Activated naive CD4-positive, alpha-beta T cell treated with anti-CD3 and anti-CD28 coated beads, Interleukin-2, amount 50 U/mL, for 24 hours (primary cell): ENCODE measurements at regions not wholly inside any gene's neighbourhood (a gene's known extent, or its start where the extent isn't known, plus 50 kb on each side); places are given as distances from the start of the nearest gene placed in this dataset.
A peak's percentile ranks its signal among the peaks of the same experiment; 100 is the strongest.

Experiments used
- H3K27ac Mint-ChIP-seq: one replicate; pipeline ENCODE4 v1.8.0; 2021; ENCODE audit warnings: mild to moderate bottlenecking, mixed read lengths
- H3K27me3 Mint-ChIP-seq: one replicate; pipeline ENCODE4 v1.8.0; 2021; ENCODE audit warnings: mixed read lengths
- H3K36me3 Mint-ChIP-seq: one replicate; pipeline ENCODE4 v1.8.0; 2021; ENCODE audit warnings: mixed read lengths
- H3K4me1 Mint-ChIP-seq: one replicate; pipeline ENCODE4 v1.8.0; 2021; ENCODE audit warnings: mixed read lengths
- H3K4me3 Mint-ChIP-seq: one replicate; pipeline ENCODE4 v1.8.0; 2021; ENCODE audit warnings: mild to moderate bottlenecking, mixed read lengths
- H3K9me3 Mint-ChIP-seq: one replicate; pipeline ENCODE4 v1.8.0; 2021; ENCODE audit warnings: mixed read lengths

DNA sequence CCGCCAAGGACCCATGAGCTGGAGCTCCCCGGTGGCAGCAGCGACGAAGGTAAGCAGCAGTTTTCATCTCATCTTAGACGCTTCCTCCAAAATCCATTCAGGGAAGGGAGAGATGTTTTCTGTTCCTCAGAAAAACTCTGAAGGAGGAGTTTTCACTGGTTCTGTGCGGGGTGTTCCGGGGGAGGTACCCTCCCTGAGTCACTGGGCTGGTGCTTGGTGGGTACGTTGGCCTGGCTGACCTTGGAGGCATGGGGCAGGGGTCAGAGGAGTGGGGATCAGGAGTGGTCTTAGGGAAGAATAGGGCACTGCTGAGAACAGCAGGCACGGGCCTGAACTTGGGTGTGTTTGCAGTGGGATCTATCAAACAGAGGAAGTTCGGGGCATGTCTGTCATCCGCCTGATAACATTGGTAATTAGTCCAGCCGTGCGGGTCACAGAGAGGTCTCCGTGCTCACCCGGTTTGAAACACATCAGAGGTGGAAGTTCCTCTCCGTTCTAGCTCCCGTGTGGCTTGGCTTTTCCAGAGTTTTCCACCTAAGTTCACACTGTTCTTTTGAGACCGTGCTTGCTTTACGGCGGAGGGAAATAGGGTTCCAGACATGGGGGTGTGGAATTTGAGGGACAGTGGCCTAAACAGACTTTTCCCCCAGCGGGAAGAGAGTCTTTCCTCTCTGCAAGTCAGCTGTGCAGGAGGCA, 59.6 kb upstream of the CIBAR2 start:
- Mint-ChIP-seq H3K4me1 (no peaks in the 10 kb centered on the region), H3K9me3 (no peaks in the 10 kb centered on the region), H3K36me3 (no peaks in the 10 kb centered on the region), H3K27me3 (peaks cover 38% of the 10 kb centered on the region), H3K27ac (no peak overlapping the region), H3K4me3 (no peak overlapping the region)

DNA sequence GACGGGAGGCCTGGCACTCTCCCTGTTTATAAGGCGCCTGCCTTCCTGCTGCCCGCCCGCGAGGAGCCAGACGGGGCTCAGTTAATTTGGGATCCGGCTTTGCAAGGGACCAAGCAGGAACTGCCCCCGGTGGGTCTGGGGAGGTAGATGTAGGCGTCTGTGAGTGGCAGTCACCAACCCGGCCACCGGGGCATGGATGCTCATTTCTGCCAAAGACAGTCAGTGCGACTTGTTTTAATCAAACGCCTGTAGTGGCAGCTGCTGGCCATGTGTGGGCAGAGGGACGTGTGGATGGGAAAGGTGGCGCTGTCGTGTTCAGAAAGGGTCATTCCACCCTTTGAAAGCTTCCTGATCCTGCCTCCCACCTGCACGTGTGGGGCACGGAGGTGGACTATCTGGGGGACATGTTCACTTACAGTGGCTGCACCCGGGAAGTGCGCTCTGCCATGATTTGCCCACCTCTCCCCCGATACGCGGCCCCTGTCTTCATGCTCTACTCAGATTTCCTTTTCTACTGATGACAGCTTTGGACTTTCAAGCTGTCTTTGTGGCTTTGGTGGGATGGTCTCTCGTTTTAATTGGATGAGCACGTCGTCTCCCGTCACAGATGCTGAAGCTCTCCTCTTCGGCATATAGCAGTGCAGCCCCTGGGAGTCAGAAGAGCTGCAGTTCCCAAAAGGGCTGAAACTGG, 60.3 kb upstream of the CIBAR2 start:
- Mint-ChIP-seq H3K9me3 (no peaks in the 10 kb centered on the region), H3K4me1 (no peaks in the 10 kb centered on the region), H3K4me3 (no peak overlapping the region), H3K36me3 (no peaks in the 10 kb centered on the region), H3K27me3 (peaks cover 42% of the 10 kb centered on the region), H3K27ac (no peak overlapping the region)

DNA sequence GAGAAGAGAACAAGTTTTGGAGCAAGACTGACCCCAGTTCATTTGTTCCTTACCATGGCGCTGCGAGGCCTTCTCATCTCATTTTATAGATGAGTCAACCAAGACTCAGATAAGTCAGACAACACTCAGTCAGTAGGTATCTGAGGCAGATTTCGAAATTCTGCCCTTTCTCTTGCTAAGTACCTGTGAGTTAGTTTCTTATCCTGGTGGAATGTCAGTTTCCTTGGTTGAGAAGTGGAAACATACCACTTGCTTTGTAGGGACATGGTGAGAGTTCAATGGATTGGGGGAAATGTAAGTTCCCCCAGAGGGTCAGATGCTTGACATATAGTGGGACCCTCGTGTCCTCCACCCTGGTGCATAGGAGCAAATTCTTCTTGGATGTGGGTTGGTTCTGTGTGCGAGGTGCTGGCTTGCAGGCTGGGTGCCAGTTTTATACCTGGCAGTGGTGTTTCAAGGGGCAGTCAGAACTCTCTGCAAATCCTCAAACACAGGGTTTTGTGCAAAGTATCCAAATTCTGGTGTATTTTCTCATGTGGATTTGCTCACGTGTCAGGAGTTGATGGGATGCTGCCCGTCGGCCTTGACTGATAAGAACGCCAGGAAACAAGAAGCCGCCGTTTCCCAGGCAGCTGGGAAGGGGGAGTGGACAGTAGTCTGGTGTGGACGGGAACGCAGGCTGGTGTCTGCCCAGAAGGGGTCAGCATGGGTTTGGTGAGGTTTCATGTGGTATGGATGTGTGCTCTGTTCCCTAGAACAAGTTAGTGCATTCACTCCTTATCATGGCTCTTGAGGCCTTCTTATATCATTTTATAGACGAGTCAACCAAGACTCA, 61.1 kb upstream of the CIBAR2 start:
- Mint-ChIP-seq H3K4me3 (no peak overlapping the region), H3K27ac (no peak overlapping the region), H3K27me3 (peaks cover 44% of the 10 kb centered on the region), H3K36me3 (no peaks in the 10 kb centered on the region), H3K9me3 (no peaks in the 10 kb centered on the region), H3K4me1 (no peaks in the 10 kb centered on the region)

DNA sequence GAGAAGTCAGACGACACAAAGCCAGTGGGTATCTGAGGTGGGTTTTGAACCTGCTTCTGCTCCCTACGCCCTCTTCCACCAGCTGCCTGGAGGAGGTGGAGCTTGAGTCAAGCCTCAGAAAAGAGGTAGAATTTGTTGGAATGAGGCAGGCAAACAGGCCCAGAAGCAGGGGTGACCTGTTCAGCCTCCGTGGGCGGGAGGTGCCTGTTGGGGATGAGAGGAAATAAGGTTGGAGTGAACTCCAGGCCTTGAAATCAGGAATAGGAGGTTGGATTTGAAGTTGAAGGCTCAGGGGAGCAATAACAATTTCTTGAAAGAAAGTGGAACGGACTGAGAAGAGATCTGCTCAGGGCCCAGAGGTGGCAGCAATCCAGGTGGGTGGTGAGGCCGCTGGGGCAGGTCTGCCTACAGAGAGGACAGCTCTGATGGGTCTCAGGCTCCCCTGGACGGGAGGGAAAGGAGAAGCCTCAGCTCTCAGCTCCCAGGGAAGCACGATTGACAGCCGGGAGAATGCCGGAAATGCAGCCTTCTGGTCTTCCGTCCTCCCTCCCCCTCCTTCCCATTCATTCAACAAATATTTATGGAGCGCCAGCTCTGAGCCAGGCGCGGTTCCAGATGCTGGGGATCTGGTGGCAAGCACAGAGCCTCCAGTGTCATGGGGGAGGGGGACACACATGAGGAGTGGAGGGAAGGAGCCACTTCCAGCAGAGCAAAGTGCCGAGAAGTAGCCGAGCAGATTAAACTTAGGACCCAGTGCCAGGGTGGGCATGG, 61.9 kb upstream of the CIBAR2 start:
- Mint-ChIP-seq H3K27me3 (peaks cover 44% of the 10 kb centered on the region), H3K4me1 (no peaks in the 10 kb centered on the region), H3K9me3 (no peaks in the 10 kb centered on the region), H3K4me3 (no peak overlapping the region), H3K36me3 (no peaks in the 10 kb centered on the region), H3K27ac (no peak overlapping the region)

DNA sequence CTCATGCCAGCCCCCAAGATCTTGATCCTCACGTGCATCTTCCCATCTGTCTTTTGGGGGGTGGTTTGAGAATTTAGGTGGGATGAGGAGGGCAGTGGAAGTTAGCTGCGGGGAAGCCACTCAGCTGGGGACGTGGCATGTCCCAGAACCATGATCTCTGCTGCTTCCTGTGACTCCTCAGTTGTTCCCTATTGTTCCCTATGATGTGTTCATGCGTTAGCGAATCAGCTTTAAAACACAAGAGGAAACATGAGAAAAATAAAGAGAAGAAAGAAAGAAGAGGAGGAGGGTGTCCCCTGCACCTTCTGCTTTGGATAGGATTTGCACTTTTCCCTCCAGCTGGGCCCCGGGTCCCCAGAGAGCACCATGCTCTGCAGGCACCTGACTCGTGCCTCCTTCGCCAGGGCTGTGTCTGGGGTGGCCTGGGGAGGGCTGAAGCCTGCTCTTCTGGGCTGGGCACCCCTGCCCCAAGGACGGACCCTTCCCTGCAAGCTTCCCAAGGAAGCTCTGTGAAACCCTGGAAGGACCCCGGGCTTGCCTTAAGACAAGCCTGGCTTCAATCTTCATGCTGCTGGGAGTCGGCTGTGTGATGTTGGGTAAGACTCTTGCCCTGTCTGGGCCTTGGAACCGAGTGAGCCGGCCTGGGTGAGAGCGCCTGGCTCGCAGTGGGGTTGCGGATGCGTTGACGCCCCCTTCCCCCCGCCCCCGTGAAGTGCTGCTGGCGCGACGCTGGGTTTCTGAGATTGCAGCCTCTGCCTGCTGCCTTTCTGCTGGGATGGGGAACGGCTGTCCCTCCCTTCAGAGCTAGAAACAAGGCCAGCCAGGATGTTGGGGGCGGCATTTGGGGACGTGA, 62.8 kb upstream of the CIBAR2 start:
- H3K27ac Mint-ChIP-seq, result no peak overlapping the region
- peaks cover 44% of the 10 kb centered on the region for H3K27me3 Mint-ChIP-seq
- no peaks in the 10 kb centered on the region for H3K9me3 Mint-ChIP-seq
- no peaks in the 10 kb centered on the region for H3K4me1 Mint-ChIP-seq
- H3K36me3 Mint-ChIP-seq, result no peaks in the 10 kb centered on the region
- H3K4me3 Mint-ChIP-seq, result no peak overlapping the region

DNA sequence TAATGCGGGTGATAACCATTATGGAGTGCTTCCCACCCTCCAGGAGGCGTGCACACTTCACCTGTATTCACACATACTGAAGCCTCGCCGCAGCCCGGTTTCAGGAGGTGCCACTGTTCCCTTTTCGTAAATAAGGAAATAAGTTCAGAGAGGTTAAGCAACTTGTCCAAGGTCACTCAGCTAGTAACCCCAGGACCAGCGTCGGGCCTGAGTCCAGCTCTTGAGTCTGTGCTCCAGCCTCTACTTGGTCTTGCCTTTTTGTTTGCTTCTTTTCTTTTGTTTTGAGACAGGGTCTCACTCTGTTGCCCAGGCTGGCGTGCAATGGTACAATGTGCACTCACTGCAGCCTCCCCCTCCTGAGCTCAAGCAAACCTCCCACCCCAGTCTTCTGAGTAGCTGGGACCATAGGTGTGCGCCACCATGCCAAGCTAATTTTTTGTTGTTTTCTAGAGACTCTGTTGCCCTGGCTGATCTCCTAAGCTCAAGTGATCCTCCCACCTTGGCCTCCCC, 63.5 kb upstream of the CIBAR2 start:
- H3K36me3 Mint-ChIP-seq, result no peaks in the 10 kb centered on the region
- no peak overlapping the region for H3K27ac Mint-ChIP-seq
- no peak overlapping the region for H3K4me3 Mint-ChIP-seq
- no peaks in the 10 kb centered on the region for H3K4me1 Mint-ChIP-seq
- H3K27me3 Mint-ChIP-seq, result peaks cover 44% of the 10 kb centered on the region
- H3K9me3 Mint-ChIP-seq, result no peaks in the 10 kb centered on the region

DNA sequence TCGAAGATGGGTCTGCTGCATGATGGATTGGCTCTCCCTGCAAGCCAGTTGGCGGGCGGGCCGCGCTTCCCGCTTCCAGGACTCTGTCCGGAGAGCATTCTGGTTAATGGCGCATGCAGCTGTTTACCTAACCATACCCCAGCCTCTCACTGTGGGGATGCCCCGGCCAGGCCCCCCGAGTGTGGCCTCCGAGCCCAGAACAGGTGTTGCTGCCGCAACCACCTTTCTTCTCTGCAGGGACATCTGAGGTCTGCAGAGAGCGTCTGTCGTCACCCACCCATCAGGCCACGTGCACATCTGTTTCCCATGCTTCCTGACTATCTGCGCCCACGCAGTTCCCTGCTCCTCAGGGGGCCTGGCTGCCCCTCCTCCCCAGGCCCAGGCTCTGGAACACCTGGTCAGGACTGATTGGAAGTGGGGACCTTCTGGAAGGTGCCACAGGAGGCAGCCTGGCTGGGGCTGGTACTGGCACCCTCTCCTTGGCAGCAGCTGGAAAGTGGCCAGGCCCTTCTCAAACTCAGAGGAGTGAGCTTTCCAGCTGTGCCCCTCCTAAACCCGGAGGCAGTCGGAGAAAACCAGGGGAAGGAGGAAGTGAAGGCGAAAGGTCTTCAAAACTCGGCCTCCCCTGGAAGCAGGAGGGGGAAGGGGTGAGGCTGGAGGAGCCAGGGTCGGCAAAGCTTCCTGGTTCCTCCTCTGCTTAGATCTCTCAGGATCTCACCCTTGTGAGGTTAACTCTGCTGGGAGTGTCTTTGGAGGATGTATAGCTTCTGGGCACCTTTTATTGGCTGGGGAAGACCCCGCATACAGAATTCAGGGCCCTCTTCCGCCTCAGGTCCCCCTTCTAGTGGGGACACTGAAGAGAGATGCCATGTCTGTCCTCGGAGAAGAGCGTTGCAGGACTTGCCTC, 64.5 kb upstream of the CIBAR2 start:
- peaks cover 35% of the 10 kb centered on the region for H3K27me3 Mint-ChIP-seq
- no peaks in the 10 kb centered on the region for H3K4me1 Mint-ChIP-seq
- no peak overlapping the region for H3K27ac Mint-ChIP-seq
- no peaks in the 10 kb centered on the region for H3K36me3 Mint-ChIP-seq
- H3K9me3 Mint-ChIP-seq, result no peaks in the 10 kb centered on the region
- no peak overlapping the region for H3K4me3 Mint-ChIP-seq

DNA sequence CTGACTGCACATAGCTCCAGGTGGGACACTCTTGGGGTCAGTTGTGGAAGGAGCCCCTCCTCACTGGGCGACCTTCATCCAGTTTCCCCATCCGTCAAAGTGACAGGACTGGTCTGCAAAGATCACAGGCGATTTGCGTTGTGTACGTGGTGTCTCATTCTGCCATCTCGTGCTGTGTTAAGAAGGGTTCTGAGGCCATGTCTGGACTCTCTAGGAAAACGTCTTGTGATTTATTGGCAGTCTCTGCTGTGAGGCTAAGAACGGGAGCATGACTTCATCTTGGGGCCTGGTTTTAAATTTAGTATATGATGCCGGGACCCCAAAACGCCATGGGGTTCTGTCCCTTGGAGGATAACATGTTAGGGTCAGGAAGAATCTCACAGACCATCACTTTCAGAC, 65.2 kb upstream of the CIBAR2 start:
- Mint-ChIP-seq H3K27me3 (peaks cover 29% of the 10 kb centered on the region), H3K4me3 (no peak overlapping the region)

DNA sequence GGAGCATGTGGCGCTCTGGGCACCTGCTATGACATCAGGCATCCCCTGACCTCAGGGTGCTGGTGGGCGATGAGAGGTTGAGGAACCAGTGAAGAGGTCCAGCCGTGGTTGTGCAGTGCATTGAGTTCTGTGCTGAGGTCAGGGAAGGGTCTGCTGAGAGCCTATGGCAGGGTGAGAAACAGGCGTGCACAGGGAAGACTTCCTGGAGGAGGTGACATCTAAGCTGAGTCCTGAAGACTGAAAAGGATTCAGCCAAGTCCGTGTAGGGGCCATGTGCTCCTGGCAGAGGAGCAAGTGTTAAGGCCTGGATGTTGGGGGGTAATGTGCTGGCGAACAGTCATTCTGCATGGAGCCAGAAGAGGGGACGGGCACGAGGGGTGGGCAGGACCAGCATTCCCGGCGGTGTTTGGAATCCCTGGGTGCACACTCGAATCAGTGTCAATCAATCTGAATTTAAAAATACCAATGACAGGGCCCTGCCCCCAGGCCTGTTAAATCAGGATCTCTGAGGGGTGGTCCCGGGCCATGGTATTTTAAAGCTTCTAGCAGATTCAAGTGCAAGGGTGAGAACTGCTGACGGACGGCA, 65.8 kb upstream of the CIBAR2 start:
- Mint-ChIP-seq H3K4me3 (no peak overlapping the region), H3K4me1 (no peaks in the 10 kb centered on the region), H3K27me3 (peaks cover 27% of the 10 kb centered on the region), H3K9me3 (no peaks in the 10 kb centered on the region), H3K27ac (peak overlapping the region; percentile 23), H3K36me3 (no peaks in the 10 kb centered on the region)

More for the DNA sequence above, 65.2 kb upstream of the CIBAR2 start:
- no peaks in the 10 kb centered on the region for H3K36me3 Mint-ChIP-seq
- no peaks in the 10 kb centered on the region for H3K4me1 Mint-ChIP-seq
- H3K9me3 Mint-ChIP-seq, result no peaks in the 10 kb centered on the region
- H3K27ac Mint-ChIP-seq, result no peak overlapping the region

DNA sequence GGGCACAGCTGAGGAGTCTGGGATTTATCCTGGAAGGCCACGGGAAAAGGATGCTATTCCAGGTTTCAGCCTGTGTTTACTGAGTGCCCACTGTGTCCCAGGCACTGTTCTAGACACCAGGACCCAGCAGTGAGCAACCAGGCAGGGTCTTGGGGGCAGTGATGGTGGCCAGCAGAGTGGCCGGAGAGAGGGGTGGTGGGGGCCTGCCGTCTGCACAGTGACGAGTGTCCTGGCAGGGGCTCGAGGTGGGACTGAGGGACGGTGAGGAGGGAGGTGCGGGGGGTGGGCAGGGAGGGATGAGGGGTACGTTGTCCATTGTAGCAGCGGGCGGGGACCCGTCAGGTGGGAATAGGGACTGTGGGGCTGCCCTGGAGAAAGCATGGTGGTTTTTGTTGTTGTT, 66.3 kb upstream of the CIBAR2 start:
- Mint-ChIP-seq H3K4me3 (no peak overlapping the region), H3K9me3 (no peaks in the 10 kb centered on the region), H3K4me1 (no peaks in the 10 kb centered on the region), H3K27ac (no peak overlapping the region), H3K36me3 (no peaks in the 10 kb centered on the region), H3K27me3 (peaks cover 23% of the 10 kb centered on the region)

DNA sequence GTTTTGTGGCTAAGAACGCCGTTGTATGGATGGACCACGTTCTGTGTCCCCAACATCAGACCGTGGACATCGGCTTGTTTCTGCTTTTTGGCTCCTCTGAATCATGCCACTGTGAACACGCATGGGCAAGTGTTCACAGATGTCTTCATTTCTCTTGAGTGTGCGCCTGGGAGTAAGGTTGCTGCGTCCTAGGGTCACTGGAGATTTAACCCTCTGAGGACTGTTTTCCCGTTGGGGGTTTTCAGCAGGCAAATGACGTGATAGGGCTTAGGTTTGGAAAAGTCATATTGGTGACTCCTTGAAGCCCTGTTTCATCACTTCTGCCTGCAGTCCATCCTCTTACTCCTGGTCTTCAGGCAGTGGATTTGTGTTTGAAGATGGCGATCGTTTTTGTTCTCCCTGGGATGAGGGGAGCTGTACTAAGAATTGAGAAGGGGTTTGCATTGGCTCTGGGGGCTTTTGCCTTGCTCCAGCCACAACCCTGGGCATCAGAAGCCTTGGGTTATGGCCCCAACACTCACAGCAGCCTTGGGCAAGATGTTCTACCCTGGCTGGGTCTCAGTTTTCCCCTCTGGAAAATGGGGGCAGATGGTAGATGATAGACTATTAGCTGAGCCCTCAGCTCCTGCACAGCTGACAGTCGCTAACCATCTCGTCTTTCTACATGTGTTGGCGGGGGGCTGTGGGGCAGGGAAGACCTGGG, 67.2 kb upstream of the CIBAR2 start:
- Mint-ChIP-seq H3K36me3 (peaks cover under 1% of the 10 kb centered on the region), H3K9me3 (no peaks in the 10 kb centered on the region), H3K4me3 (no peak overlapping the region), H3K27me3 (peaks cover 18% of the 10 kb centered on the region), H3K27ac (no peak overlapping the region), H3K4me1 (no peaks in the 10 kb centered on the region)

DNA sequence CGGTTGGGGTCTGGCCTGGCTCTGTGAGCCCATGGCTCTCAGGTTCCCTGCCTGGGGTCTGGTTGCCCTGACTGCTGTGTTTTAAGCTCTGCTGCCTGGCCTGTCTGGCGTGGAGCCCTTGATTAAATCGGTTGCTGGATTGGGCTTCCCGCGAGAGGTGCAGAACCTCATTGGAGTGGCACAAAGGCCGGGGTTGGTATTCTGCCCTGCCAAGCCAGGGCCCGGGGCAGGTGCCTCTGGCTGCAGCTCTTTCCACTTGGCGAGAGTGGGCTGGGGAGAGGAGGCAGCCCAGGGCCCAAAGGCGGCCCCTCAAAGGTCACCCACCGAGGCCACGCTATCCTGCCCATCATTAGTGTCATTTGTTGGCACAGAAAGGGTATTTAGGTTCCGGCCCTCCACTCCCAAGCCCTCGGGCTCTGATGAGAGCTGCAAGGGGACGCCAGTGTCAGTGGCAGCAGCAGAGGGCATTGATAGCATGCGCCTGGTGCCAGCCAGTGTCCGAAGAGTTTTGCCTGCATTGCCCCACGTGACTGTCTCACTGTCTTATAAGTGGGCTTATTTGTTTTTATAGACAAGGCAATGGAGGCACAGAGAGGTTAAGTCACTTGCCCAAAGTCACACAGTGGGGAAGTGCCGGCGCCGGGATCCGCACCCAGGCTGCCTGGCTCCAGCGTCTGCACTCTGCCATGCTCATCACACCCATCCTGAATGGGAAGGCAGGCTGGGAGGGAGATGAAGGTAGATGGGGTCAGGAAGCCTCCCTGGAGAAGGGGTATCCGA, 68.0 kb upstream of the CIBAR2 start:
- peaks cover 17% of the 10 kb centered on the region for H3K27me3 Mint-ChIP-seq
- peaks cover 4% of the 10 kb centered on the region for H3K36me3 Mint-ChIP-seq
- H3K4me3 Mint-ChIP-seq, result no peak overlapping the region
- H3K4me1 Mint-ChIP-seq, result no peaks in the 10 kb centered on the region
- H3K9me3 Mint-ChIP-seq, result no peaks in the 10 kb centered on the region
- H3K27ac Mint-ChIP-seq, result no peak overlapping the region
